HepG2 (cell line): ENCODE measurements at regions not wholly inside any gene's neighbourhood (a gene's known extent, or its start where the extent isn't known, plus 50 kb on each side); places are given as distances from the start of the nearest gene placed in this dataset.
A peak's percentile ranks its signal among the peaks of the same experiment; 100 is the strongest.

Experiments
- CHD2 ChIP-seq: IDR thresholded peaks from 2 replicates; pipeline ENCODE4 v1.6.1; 2011; ENCODE audit warnings: low read depth, low read length, improper control_type of control experiment
- DMAP1 ChIP-seq: IDR thresholded peaks from 2 replicates; pipeline ENCODE4 v1.6.1; 2016
- EP300 ChIP-seq, 3 experiments: sonication (generic) in 1 of 3; formaldehyde crosslinking in 1 of 3; IDR thresholded peaks; 2 replicates each; pipeline versions ENCODE4 v1.5.1 to v1.6.1; 2011 to 2020; ENCODE audit warnings: low read depth in 2 of 3, low read length in 2 of 3, borderline replicate concordance in 1 of 3, improper control_type of control experiment in 1 of 3, mild to moderate bottlenecking in 1 of 3, missing genetic modification reagents in 1 of 3, moderate library complexity in 1 of 3
- ETV5 ChIP-seq: IDR thresholded peaks from 2 replicates; pipeline ENCODE4 v1.6.1; 2018; ENCODE audit warnings: missing biosample characterization, missing genetic modification reagents, inconsistent platforms, borderline replicate concordance
- FOXA3 ChIP-seq: IDR thresholded peaks from 2 replicates; pipeline ENCODE4 v1.6.1; 2016; ENCODE audit warnings: missing genetic modification reagents, missing compliant biosample characterization
- GABPA ChIP-seq, 2 experiments: IDR thresholded peaks; 2 replicates each; pipeline ENCODE4 v1.6.1; 2011 to 2016; ENCODE audit warnings: low read depth in 2 of 2, low read length in 1 of 2, missing biosample characterization in 1 of 2, missing genetic modification characterization in 1 of 2
- GATA4 ChIP-seq: sonication (generic); IDR thresholded peaks from 2 replicates; pipeline ENCODE4 v1.6.1; 2016; ENCODE audit warnings: antibody characterized with exemption, low read depth, borderline replicate concordance
- GZF1 ChIP-seq: sonication (generic); formaldehyde crosslinking; IDR thresholded peaks from 2 replicates; pipeline ENCODE4 v1.5.1; 2020; ENCODE audit warnings: mild to moderate bottlenecking, missing genetic modification reagents
- HOXA7 ChIP-seq: sonication (generic); formaldehyde crosslinking; IDR thresholded peaks from 2 replicates; pipeline ENCODE4 v1.8.1; 2022; ENCODE audit warnings: mild to moderate bottlenecking, missing genetic modification reagents, moderate library complexity
- KDM2A ChIP-seq: sonication (generic); formaldehyde crosslinking; IDR thresholded peaks from 2 replicates; pipeline ENCODE4 v1.4.0; 2020; ENCODE audit warnings: low read depth, missing genetic modification reagents, borderline replicate concordance
- KLF16 ChIP-seq, 2 experiments: sonication (generic) in 1 of 2; formaldehyde crosslinking in 1 of 2; IDR thresholded peaks; 2 replicates each; pipeline versions ENCODE4 v1.6.1 to v1.8.0; 2016 to 2023; ENCODE audit warnings: missing genetic modification reagents in 2 of 2, missing compliant biosample characterization in 1 of 2
- PITX1 ChIP-seq: sonication (generic); formaldehyde crosslinking; IDR thresholded peaks from 2 replicates; pipeline ENCODE4 v1.5.1; 2020; ENCODE audit warnings: mild to moderate bottlenecking, missing genetic modification reagents
- REL ChIP-seq: sonication (generic); formaldehyde crosslinking; conservative IDR thresholded peaks from 2 replicates; pipeline ENCODE4 v1.8.0; 2022; ENCODE audit warnings: mild to moderate bottlenecking, missing genetic modification reagents, moderate library complexity
- RELA ChIP-seq: sonication (generic); formaldehyde crosslinking; IDR thresholded peaks from 2 replicates; pipeline ENCODE4 v1.4.0; 2020; ENCODE audit warnings: missing genetic modification reagents
- SAP130 ChIP-seq: IDR thresholded peaks from 2 replicates; pipeline ENCODE4 v1.6.1; 2016; ENCODE audit warnings: low read depth
- ZBTB21 ChIP-seq: sonication (generic); formaldehyde crosslinking; IDR thresholded peaks from 2 replicates; pipeline ENCODE4 v1.4.0; 2020; ENCODE audit warnings: missing genetic modification reagents
- ZNF160 ChIP-seq: sonication (generic); formaldehyde crosslinking; IDR thresholded peaks from 2 replicates; pipeline ENCODE4 v1.8.0; 2022; ENCODE audit warnings: mild to moderate bottlenecking, inconsistent platforms, missing genetic modification reagents
- ZNF317 ChIP-seq: sonication (generic); formaldehyde crosslinking; IDR thresholded peaks from 2 replicates; pipeline ENCODE4 v1.5.0; 2020; ENCODE audit warnings: mild to moderate bottlenecking, missing genetic modification reagents
- ZNF407 ChIP-seq: sonication (generic); formaldehyde crosslinking; IDR thresholded peaks from one replicate; pipeline ENCODE4 v1.5.1; 2020; ENCODE audit warnings: mild to moderate bottlenecking, missing genetic modification reagents; ENCODE audit errors: not compliant biosample characterization
- ZNF674 ChIP-seq: sonication (generic); formaldehyde crosslinking; IDR thresholded peaks from 2 replicates; pipeline ENCODE4 v1.5.0; 2020; ENCODE audit warnings: low read depth, mild to moderate bottlenecking, missing genetic modification reagents
- ZNF749 ChIP-seq: sonication (generic); formaldehyde crosslinking; IDR thresholded peaks from 2 replicates; pipeline ENCODE4 v1.8.0; 2022; ENCODE audit warnings: mild to moderate bottlenecking, missing genetic modification reagents, moderate library complexity, borderline replicate concordance
- ZNF777 ChIP-seq: sonication (generic); formaldehyde crosslinking; IDR thresholded peaks from 2 replicates; pipeline ENCODE4 v1.4.0; 2020; ENCODE audit warnings: missing genetic modification reagents

GRCh38 chr5:32498484-32498883, 53.9 kb upstream of the ZFR start (continued):
- 0 out of 4 replicates have a peak, but pooled peaks of 1 of the 2 experiments have one; percentile 19 for TF ChIP-seq EP300 (IDR thresholded peaks at IDR 0.05; ENCODE audit: low read depth in 2 of 2, low read length in 2 of 2)
- TF ChIP-seq EP300 (CRISPR knock-in tag; IDR thresholded peaks at IDR 0.05; ENCODE audit: borderline replicate concordance), result no peak
- no peak for TF ChIP-seq ZNF777 (CRISPR knock-in tag)
- peak; percentile 70 for TF ChIP-seq FOXA3 (CRISPR knock-in tag)
- TF ChIP-seq ZNF317 (CRISPR knock-in tag), result no peak
- TF ChIP-seq ZNF749, result no peak
- TF ChIP-seq KDM2A (CRISPR knock-in tag), result no peak
- TF ChIP-seq GZF1 (CRISPR knock-in tag), result no peak
- TF ChIP-seq HOXA7 (CRISPR knock-in tag), result no peak
- no peak for TF ChIP-seq ZNF160
- TF ChIP-seq GATA4, result peak; percentile 43; the same call in 1 of the 2 replicates
- TF ChIP-seq ETV5, result peak; percentile 42; the same call in 1 of the 2 replicates
- no peak for TF ChIP-seq ZNF407 (CRISPR knock-in tag)
- no peak for TF ChIP-seq RELA (CRISPR knock-in tag)
- TF ChIP-seq GABPA (IDR thresholded peaks at IDR 0.05; ENCODE audit: low read depth, low read length), result no peak
- TF ChIP-seq GABPA (CRISPR knock-in tag; IDR thresholded peaks at IDR 0.05; ENCODE audit: low read depth), result no peak
- no peak for TF ChIP-seq CHD2
- no peak for TF ChIP-seq PITX1 (CRISPR knock-in tag)
- peak; percentile 22; the same call in 1 of the 2 replicates for TF ChIP-seq SAP130 (CRISPR knock-in tag)
- no peak for TF ChIP-seq KLF16 (CRISPR knock-in tag; IDR thresholded peaks at IDR 0.05)
- no peak for TF ChIP-seq DMAP1 (CRISPR knock-in tag)
- TF ChIP-seq ZBTB21 (CRISPR knock-in tag), result no peak
- no peak for TF ChIP-seq REL (CRISPR knock-in tag)
- TF ChIP-seq ZNF674, result no peak
